CD4-positive, alpha-beta T cell treated with Interleukin-4 for 4 hours (primary cell): ENCODE measurements at regions not wholly inside any gene's neighbourhood (a gene's known extent, or its start where the extent isn't known, plus 50 kb on each side); places are given as distances from the start of the nearest gene placed in this dataset.

ENCODE experiments used
- DNase-seq: peaks from one replicate; pipeline ENCODE4 v3.0.0-alpha.2; 2020

DNA sequence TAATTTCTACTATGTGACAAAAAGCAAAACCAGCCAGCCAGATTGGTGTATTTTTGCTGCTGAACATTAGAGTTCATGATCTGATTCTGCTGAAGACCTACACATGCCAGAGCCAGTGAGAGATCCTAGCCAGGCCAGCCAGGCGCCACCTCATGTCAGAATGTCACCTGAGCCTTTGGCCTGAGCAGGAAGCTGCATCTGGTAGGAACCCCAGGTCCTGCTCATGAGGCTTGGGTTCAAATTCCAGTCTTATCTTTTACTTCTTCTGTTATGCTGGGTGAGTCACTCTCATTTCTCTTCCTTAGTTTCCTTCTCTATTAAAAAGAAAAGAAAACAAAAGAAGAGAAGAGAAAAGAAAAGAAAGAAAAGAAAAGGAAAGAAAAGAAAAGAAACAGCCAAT, 585.1 kb upstream of the CDH5 start:
- DNase-seq: no peak

DNA sequence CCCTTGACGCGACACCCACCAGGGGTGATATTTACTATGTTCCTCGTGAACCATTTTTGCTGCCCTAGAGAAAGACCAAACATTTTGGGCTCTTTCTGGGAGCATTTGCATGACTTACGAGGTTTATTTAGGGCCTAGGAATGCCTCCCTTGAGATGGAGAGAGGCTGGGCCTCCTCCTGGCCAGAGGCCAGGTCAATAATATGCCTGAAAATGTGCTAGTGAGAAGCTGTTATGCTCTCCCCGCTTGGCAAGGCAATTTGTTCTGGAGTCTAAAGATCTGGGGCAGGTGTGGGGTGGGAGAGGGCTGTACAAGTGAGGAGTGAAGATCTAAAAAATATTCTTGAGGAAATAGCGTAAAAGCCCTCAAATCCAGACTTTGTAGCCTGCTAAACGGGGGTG, 587.3 kb upstream of the CDH5 start:
- DNase-seq: no peak

DNA sequence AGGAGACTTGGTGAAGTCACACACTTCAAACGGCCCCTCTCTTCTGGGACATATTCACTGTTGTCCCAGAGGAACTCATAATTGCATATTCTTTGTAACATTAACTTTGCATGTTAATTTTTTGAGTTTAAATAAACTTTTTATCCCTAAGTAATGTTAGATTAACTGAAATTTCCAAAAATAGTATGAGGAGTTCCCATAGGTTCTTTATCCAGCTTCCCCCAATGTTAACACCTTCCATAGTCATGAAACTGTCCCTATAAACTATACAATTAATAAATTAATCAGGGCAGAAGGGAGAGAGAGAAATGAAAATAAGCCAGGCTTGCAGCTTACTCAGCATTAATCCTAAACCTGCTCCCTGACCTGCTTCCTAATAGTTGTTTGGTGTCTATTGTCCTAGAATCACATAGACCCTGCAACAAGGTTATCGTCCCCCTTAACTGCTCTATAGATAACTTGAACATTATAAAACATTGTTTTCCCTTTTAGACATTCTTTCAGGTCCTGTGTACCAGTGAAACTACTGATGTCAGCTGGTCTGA, 589.8 kb upstream of the CDH5 start:
- DNase-seq: no peak

DNA sequence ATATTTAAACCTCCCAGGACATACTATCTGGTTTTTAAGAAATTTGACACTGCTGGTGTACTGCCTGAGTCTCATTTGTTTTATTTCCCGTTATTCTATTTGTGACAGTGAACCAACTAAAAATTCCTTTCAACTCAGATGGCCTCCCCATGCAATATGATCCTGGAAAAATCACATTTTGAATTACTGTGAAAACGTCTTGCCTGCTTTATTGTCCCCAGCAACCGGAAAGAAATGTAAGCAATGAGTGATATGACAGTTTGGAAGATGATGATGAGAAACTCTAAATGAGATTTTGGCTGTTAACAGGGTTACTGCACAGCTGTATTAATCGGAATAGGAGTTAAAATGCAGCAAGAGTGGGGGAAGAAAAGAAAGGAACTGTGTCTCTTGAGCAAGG, 590.7 kb upstream of the CDH5 start:
- no peak for DNase-seq

DNA sequence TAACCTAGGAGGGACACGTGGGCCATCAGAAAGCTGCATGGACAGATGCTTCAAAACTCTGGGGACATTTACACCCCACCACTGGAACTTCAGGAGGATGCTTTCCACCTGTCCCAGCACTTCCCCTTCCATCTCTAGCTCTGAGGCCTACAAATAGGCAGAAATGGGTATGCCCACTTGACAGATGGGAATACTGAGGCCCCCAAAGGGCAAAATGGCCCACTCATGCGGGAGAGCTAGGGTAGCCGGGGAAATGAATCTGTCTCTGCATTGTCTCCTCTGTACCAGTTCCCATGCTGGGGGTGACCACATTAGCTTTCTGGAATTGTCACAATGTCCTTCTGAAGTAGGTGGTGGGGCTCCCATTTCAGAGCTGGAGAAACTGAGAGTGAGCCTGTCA, 592.1 kb upstream of the CDH5 start:
- DNase-seq: no peak

DNA sequence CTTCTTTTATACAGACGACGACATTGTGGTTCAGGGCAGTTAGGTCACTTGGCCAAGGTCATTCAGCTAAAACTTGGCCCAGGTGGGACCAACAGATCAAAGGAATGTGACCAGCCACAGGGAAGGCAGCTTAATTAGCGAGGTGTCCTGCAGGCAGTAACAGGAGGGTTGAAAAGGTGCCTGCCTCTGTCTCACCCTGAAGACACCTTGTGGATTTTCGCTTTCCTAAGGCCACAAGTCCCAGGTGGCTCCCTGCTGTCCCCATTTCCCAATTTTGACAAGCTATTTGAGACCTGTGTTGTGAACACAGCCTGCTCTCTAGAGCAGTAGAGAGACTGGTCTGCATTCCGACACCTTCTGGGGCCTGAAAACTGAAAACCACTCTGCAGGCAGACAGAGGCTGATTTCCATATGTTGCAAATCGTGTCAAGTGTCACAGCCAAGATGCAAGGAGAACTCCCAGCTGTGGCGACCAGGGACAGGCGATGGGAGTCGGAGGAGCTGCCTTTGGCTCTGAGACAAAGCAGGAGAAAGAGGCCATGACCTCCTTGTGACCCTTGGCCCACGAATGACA, 593.1 kb upstream of the CDH5 start:
- no peak for DNase-seq

DNA sequence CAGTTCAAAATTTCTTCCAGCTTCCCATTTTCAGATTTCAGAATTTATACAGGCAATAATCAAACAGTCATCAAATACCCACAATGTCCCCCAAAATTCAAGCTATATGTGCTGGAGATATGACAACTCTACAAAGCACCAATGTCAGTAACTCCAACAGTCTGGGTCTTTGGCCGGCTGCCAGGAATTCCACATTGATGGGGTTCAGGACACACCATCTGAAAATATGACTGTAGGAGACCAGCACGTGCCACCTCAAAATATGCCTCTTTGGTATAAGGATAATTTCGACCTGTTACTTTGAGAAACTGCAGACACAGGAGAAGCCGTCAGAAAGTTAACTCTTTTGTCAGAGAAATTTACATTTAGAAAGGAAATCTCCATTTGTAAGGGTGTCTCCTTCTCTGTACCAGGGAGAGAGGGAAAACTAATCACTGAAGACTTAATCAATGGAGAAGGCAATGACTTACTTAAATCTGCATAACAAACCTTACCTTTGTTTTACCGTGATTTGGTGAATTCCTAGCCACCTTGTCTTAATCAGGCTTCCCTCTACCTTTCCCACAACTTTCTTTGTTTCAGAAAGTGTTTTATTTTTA, 594.3 kb upstream of the CDH5 start:
- DNase-seq: no peak

DNA sequence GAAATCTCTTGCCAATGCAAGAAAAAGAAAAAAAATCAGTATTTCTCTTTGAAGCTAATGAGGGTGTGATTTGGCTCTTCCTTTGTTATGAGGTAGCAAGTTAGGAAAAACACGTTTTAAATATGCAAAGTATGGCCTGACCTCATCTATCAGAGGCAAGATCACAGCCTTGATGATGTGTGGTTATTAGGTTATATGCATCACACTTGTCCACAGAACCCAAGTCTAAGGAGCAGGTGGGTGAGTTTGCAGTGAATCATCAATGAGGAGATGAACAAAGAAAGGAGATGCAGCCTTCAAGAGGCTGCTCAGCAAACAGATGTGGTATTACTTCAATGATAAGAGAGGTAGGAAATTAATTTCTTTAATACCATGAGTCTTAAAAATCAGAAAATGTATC, 594.8 kb upstream of the CDH5 start:
- no peak for DNase-seq

DNA sequence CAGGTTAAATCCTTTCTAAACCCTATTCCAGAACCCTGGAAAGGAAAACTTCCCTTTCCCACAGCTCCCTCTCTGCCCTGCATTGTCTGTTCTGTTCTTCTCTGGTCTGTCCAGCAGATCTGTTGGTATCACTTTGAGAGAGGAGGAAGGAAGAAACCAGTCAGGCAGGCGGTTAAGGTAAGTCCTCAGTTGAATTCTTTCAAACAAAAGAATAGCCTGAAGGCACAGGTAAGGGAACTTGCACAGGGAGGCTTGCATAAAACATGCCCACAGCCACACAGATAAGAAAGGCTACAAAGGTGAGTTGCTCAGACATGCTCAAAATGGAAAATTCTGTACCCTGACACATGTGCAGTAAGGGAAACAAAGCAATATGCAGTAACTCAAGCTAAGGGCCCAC, 595.7 kb upstream of the CDH5 start:
- no peak for DNase-seq

DNA sequence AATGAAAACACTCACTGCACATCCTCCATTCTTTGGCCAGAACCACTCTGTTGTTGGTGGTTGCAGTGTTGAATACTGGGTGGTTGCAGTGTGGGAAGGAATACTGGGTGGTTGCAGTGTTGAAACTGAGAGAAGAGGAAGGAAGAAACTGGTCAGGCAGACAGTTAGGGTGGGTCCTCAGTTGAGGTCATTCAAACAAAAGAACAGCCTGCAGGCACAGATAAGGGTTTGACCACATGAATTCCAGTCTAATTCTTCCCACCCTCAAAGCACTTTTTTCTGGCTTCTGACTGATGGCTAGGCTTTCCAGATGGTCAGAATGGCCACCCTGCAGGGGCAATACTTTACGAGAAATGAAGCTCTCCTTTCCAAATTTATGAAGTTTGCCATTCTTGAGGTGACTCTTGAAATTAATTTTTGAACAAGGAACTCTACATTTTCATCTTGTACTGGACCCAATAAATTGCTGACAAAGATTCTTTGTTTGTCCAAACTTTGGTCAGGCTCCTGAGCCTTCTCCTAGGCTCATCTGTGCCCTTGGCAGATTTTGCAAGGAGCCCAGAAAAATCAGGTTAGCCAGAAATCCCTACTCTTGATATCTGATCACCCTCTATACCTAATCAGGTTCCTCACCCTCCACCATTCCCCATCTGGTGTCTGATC, 596.6 kb upstream of the CDH5 start:
- no peak for DNase-seq

DNA sequence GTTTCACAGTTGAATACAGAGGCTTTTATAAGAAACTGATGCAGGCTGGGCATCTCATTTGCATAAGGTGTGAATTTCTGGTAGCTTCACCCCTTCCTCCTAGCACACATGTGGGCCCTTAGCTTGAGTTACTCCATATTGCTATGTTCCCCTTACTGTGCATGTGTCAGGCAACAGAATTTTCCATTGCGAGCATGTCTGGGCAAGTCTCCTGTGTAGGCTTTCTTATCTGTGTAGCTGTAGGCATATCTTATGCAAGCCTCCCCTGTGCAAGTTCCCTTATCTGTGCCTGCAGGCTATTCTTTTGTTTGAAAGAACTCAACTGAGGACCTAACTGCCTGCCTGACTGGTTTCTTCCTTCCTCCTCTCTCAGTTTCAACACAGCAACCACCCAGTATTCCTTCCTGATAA, 597.4 kb upstream of the CDH5 start:
- no peak for DNase-seq

DNA sequence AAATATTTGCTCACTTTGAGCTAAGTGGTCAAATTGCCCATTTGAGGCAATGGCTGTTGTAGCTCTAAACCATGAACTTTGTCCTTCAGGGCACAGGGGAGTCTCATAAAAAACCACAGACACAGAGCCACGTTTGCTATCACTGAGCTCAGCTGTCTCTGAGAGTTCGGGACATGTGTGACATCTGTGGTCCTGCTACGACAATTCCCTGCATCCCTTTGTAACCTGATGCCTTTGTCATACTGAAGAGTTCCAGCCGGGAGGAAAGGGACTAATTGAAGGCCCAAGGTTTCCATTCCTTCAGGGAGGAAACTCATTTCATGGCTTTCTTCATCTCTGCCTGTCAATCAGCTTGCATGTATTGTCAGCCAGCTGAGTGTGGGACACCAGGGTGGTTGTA, 599.4 kb upstream of the CDH5 start:
- DNase-seq: no peak

DNA sequence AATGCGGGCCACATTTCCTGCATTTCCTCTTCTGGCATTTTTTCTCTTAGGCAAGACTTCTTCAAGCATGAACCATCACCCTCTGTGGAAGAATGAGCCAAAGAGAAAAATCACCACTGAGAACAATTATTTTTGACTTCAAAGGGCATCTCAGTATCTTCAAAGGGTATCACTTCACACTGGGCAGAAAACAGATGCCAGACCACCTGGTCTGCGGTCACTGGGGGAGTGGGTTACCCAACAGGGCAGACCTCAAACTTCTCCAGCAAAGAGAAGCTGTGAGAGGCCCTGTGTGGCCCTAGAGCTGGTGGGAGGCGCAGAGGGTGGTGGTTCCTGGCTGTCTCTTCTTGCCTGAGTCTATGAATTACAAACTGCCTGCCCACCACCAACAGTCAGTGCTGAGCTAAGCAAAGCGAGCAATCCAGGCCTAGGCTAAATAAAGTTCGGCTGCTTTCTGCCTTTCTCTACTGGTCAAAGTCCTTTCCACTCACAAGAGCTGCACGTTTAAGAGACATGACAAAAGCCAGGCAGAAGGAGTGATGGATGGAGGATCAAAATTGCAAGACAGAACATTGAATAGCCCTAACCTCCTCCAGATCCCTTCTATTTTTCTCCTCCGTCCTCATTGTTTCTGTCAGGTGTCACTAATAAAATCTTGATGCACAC, 602.7 kb upstream of the CDH5 start:
- DNase-seq: no peak

DNA sequence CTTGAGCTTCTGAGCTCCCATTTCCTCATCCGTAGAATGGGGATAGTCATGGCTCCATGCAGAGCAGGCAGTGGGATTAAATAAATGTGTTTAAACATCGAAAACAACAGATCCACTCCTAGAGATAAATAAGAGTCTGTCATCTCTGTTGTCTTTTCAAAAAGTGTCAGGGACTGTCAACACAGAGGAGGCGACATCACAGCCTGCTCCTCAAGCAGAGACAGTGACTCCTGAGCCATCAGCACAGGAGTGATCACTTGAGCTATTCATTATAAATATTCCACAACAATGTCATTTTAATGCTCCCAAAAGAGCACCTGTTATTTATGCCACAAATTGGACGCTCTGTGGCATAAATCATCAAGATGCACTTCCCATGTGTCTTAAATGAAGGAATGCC, 605.6 kb upstream of the CDH5 start:
- no peak for DNase-seq

DNA sequence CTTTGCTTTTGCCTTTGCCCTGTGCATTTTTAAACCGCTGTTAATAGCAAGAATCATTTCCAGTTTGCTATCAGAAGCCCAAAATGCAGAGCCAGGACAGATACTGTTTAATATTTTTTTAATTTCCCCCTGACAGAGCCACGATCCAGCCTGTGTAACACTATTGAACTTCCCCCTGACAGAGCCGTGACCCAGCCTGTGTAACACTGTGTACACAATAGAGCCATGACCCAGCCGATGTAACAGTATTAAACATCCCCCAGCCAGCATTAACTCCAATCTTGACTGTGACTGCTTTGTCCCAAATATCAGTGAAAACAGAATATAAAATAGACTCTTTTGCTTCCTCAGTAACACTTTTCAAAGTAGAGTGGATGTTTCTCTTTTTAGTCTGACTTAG, 607.9 kb upstream of the CDH5 start:
- no peak for DNase-seq

DNA sequence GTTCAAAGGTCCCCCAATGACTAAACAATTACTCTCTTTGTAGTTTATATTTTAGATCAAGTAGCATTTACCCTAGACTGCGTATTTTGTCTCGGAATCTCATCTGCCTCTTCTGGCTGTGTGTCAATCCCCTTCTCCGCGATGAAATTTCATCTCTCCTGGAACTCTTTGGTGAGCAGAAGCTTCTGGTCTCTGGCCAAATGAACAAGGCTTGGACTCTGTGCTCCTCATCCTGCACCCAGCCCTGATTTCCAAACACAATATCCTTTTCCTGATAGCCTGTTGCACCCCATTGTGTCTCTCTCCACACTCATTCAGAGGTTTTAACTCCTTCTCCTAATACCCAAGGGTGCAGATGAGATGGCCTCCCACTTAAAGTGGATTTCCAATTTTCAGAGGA, 609.4 kb upstream of the CDH5 start:
- no peak for DNase-seq

DNA sequence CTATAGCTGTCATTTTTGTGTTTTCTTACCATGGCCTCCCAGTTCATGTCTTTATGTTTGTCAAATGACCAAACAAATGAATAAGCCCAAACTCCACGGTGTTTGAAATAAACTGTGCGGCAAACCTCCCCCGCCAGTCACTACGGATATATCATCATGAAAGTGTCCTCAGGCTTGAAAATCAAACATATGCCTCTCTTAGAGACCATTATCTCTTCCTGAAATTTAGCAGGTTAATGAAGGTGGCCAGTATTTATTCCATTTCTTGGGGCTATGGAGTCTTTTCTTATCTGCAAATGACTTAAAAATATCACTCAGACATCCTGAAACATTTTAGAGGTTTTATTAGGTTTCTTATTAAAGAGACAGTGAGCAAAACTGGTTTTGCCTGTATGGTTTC, 610.3 kb upstream of the CDH5 start:
- DNase-seq: no peak

DNA sequence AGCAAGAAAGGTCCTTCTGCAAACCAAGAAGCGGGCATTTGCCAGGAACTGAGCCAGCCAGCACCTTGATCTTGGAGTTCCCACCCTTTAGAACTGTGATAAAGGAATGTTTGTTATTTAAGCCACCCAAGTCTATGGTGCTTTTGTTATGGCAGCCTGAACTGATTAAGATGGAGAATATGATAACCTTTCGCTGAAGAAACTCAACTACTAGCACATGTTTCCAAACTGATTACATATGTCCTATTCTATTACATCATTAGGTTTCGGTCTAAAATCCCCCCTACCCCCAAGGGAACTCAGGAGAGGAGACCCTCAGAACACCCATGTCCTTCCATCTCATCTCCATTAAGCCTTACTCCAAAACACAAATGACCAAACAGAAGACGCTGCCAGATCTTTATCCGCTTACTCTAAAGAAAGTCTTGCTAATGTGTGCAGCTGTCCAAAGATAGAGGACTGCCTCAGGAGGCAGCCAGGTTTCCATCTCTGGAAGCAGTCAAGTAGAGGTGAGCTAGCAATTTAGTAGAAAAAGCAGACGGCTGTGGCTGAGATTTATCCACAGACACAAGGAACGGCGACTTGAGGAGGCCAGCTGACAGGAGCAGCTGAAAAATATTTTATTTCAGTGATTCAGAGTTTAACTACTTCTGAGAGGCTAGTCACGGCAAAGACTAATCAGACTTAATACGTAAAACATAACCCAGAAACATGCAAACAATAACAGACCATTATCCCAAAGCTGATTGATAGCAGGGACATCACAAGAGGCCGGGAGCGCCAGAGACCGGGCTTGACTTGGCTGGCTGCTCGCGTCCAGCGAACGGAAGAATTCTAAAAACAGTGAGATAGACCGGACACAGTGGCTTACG, 611.4 kb upstream of the CDH5 start:
- no peak for DNase-seq

DNA sequence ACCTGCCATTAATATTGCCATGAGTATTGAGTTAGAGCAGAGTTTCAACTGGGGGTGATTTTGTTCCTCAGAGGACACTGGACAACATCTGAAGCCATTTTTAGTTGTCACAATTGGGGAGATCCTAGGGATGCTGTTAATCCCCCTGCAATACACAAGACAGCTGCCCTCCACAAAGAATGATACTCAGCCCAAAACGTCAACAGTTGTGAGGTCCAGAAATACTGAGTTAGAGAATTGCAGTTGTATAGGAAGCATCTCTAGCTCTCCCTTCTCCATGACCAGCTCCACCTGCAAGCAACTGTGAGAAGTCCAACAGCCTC, 614.0 kb upstream of the CDH5 start:
- no peak for DNase-seq

DNA sequence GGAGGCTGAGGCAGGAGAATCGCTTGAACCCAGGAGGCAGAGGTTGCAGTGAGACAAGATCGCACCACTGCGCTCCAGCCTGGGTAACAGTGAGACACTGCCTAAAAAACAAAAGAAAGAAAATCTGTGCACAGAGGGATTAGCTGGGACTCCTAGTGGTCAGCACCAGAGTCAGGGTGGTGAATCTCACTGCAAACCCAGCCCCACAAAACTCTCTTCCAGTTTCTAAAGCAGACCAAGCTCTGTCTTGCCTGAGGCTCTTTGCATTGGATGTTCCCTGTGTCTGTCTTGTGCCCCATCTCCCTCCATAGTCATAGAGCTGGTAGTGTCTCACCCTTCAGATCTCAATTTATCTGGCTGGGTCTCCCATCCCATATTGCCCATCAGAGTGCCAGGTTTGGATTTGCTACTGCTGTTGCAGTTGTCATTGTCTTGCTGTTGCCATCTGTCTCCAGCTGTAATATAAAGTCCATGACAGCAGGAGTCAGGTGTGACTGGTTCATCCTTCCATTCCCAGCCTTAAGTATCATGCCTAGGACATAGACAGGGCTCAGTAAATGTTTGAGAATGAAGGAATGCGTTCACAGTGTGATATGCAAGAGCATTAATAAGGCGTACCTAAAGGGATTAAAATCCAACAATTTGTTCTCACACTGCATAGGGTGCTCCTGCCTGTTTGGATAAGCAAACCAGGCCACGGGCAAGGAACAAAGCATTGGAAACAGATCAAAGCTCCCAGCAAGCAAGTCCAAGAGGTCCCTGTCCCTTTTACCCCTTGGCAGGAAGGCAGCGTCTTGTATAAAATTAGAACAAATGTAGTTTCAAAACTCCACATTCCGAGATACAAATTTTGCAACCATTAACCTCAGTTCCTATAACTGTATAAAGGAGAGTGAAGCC, 614.6 kb upstream of the CDH5 start:
- no peak for DNase-seq

DNA sequence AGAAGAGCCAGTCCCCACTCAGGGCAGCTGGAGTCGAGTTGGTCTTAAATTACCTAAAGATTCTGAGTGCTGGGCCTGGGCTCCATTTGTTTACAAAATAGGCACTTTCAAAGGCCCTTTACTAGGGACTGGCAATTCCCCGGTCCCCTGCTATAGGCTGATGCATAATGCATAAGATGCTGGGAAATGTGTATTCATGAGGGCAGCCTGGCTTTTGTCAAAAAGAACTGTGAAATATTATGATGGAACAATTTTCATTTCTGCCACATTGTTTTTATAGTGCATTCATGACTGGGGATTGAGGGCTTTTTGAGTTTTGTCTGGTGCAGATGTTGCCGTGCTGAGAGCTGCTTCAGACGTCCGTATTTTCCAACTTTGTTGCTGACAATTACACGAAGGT, 617.0 kb upstream of the CDH5 start:
- no peak for DNase-seq

DNA sequence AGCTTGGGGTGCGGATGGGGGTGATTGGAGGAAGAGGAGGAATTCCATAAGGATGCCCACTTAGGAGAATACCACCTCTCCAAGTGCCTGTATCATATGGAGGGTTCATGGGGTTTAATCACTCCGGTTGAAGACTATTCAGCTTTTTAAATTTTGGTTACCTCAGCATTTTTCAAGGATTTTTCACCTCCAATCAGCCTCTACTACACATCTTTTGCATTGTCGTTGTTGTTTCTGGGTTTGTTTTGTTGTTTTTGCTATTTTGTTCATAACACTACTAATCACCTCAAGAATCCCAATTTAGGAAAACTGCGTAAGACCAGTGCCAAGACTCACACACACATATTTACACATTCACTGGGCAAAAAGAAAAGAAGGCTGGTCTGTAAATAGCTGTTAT, 619.5 kb upstream of the CDH5 start:
- DNase-seq: no peak
